Skin epidermis (tissue), 12 donors: ENCODE measurements at regions not wholly inside any gene's neighbourhood (a gene's known extent, or its start where the extent isn't known, plus 50 kb on each side); places are given as distances from the start of the nearest gene placed in this dataset.
"Not testable (repeated sequence)": the region's sequence is repeated elsewhere in the genome, so short reads cannot be mapped to it uniquely, and the experiment has no call there.

ENCODE experiments used
- H3K27ac ChIP-seq, 21 experiments: fragments of 200-600 bp; sonication (generic) in 11 of 21; one replicate each; pipeline ENCODE4 v1.5.0; 2020; ENCODE audit warnings: mild to moderate bottlenecking in 3 of 21, inconsistent platforms in 2 of 21, moderate library complexity in 2 of 21
- H3K4me3 ChIP-seq, 7 experiments: fragments of 200-600 bp; sonication (generic) in 2 of 7; one replicate each; pipeline ENCODE4 v1.5.0; 2020; ENCODE audit warnings: inconsistent platforms in 2 of 7, mild to moderate bottlenecking in 2 of 7, moderate library complexity in 1 of 7

DNA sequence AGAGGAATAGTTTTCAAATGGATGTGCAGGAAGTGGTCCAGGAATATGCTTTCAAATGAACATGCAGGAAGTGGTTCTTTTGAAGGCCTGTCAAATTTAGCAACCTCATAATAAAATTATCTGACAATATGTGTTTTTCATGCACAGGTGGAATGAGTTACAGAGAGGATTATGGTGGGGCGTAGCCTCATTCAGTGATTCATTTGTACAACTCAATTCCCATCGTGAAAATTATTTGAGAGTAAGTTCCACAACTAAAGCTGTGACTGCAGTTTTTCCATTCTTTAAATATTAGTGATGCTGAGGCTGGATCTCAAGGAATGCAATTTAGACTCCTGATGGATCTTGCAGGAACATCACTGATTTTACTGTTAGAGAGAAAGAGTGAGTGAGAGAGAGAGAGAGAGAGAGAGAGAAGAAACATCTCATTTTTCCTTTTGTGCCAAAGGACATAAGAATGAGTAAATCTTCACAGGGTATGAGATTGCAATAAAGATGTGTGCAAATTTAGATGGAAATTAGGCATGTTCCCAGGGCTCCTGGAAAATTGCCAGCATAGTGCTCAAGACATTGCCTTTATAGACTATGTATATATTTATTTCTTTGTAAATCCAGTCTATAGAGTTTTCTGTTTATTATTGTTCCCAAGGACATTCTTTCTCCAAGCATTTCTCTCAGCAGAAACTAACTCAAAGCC is 394.9 kb upstream of the ZEB2 start:
- H3K4me3 ChIP-seq = no peak overlapping the region
- no peak overlapping the region for H3K27ac ChIP-seq

DNA sequence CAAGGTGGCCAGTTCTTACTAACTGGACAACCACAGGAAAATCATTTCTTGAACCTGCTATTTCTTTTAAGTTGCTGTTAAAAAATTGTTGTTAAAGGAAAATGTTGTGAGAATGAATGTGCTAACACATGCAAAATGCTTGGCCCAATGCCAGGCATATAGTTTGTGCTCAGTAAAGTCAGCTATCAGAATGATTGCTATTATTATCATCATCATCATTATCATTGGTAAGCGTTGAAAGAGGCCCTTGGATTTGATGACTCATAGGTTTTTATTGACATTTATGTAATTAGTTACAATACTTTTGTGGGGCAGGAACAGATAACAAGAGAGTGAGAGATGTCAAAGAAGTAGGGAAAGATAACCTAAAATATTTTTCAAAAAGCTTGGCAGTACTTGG is 394.2 kb upstream of the ZEB2 start:
- Histone ChIP-seq H3K4me3 (no peak overlapping the region), H3K27ac (no peak overlapping the region)

DNA sequence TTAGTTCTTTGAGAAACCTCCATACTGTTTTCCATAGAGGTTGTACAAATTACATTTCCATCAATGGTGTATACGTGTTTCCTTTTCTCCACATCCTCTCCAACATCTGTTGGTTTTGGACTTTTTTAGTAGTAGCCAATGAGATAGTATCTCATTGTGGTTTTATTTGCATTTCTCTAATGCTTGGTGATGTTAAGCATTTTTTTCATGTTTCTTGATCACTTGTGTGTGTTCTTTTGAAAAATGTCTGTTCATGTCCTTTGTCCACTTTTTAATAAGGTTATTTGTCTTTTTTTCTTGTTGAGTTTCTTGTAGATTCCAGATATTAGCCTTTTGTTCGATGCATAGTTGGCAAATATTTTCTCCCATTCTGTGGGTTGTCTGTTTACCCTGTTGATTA is 392.3 kb upstream of the ZEB2 start:
- Histone ChIP-seq H3K27ac (no peak overlapping the region), H3K4me3 (no peak overlapping the region)

DNA sequence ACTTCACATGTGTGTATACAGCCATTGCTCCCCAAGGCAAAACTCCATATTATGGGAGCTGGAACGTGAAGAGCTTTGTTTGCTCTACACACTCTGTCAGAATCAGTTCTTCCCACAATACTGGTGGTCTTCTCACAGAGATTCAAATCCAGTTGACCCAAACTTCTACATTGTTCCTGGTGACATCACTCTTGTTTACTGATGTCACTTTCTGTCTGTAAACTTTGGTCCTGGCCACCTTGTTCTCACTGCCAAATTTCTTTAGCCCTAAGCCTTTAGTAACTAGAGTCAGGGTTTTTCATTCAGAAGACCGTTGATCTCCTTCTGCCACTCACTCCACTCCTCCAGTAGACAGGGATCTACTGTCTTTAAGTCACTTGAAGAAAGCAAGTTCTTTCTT is 386.0 kb upstream of the ZEB2 start:
- no peak overlapping the region for H3K4me3 ChIP-seq
- no peak overlapping the region for H3K27ac ChIP-seq

DNA sequence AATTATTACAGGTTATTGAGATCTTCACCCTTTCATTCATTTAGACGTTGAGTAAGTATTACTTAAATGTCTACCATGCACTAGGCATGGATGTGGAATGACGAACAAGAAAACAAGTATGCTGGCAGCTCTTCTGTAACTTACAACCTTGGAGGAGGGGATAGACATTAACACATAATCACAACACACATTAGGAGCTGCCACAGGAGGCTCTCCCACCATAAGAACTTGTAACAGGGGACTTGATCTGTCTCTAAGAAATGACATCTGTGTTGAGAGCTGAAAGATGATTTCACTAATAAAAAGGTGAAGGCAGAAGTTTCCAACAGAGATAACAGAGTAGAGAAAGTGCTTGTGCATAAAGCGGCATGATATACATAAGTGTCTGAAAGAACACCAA is 384.7 kb upstream of the ZEB2 start:
- no peak overlapping the region for H3K4me3 ChIP-seq

DNA sequence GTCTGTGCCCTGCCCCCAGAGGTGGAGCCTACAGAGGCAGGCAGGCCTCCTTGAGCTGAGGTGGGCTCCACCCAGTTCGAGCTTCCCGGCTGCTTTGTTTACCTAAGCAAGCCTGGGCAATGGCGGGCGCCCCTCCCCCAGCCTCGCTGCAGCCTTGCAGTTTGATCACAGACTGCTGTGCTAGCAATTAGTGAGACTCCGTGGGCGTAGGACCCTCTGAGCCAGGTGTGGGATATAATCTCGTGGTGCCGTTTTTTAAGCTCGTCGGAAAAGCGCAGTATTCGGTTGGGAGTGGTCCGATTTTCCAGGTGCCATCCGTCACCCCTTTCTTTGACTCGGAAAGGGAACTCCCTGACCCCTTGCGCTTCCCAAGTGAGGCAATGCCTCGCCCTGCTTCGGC is 383.1 kb upstream of the ZEB2 start:
- H3K4me3 ChIP-seq, H3K27ac ChIP-seq: not testable (repeated sequence)

More for the DNA sequence above, 384.7 kb upstream of the ZEB2 start:
- H3K27ac ChIP-seq = no peak overlapping the region

DNA sequence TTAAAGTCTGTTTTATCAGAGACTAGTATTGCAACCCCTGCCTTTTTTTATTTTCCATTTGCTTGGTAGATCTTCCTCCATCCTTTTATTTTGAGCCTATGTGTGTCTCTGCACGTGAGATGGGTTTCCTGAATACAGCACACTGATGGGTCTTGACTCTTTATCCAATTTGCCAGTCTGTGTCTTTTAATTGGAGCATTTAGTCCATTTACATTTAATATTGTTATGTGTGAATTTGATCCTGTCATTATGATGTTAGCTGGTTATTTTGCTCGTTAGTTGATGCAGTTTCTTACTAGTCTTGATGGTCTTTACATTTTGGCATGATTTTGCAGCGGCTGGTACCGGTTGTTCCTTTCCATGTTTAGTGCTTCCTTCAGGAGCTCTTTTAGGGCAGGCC is 381.5 kb upstream of the ZEB2 start:
- H3K27ac ChIP-seq, H3K4me3 ChIP-seq: not testable (repeated sequence)

DNA sequence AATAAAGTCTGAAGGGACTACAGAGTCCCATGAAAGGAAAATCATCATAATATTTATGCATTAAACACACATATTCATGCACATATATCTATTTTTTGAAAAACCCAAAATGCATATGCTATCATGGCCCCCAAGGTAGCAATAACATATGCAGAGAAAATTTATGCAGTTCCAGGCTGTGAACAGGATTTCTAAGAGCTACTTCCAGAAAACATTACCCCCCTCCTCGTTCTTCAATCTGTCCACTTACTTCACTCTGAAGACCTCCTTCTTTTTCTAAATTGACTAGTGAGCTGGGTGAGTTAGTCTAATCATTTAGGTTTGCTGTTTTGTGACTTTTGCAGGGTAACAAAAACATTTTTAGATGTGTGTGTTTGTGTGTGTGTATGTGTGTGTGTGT is 376.4 kb upstream of the ZEB2 start:
- peak overlapping the region in 2 of 21 experiments; percentile 19 to 54 for H3K27ac ChIP-seq
- H3K4me3 ChIP-seq = no peak overlapping the region

DNA sequence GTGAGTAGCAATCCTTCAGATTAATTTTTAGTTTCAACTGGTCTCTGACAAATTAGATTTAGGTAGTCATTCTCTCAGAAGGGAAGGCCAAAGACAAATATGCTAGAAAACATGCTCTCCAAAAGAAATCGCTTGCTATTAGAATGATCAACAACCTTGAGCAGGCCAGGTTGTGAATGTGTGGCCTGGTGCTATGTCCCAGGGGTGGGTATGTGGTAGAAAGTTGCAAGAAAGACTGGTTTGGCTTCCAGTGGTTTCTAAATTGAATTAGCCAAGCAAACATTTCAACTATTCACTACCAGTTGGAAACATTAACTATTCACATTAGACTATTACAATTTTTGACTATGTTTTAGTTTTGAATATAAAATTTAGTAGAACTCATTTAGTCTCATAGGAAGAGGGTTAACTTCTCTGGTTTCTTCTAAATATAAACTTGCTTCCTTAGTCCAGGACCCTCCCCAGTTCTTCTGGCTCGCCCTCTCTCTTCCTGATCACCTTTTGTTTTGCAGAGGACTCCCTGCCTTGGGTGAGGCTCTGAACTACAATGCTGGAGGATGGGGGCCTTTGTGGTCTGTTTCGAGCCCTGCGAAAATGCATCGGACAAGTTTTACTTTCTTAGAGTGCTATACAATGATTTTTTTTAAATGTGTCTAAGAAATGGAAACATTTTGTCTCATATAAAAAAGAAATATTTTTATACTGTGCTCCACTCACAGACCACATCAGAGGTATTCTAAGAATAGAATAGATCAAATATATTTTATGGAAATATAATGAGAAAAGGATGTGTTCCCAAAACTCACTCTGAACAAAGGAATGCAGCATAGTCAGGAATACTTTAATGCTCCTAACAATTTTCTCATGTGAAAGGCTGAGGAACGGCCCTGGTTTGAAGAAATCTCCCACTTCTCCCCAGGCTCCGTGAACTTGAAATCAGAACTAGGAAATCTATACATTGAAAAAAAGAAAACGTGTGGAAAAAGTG is 375.0 kb upstream of the ZEB2 start:
- peak overlapping the region in 7 of 21 experiments; percentile 9 to 54 (median 39) for H3K27ac ChIP-seq
- H3K4me3 ChIP-seq = no peak overlapping the region

DNA sequence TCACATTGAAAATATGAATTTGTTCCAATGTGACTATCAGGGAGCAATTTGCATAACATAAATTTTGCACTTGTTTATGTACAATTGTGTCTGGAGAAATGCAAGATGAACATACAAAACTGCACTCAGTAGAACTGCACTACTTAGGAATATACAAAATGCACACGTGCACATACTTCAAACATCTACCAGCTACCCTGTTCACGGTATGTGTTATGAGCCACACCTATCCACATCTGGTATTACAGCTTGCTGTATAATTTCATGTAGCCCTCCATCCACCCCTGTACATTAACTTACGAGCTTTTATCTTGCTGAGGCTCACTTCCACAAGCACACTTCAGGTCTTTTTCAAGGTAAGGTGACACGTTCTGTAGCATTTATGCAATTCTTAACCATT is 373.5 kb upstream of the ZEB2 start:
- Histone ChIP-seq H3K4me3 (no peak overlapping the region), H3K27ac (no peak overlapping the region)

DNA sequence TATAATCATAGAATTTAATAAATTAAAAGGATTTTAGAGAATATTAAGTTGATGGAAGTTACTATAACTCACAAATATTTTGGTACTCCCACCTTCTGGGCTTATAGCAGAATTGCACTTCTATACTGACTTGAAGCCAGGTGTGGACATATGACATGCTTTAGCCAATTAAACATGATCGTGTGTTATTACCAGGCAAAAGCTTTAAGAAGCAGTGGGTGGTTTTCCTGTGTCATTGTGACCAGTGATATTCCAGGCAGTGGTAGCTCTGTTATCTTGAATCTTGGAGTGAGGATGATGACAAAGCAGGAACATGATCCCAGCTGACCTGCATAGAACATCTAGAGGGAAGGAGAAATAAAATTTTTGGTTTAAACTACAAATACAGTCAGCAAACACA is 370.9 kb upstream of the ZEB2 start:
- Histone ChIP-seq H3K4me3 (no peak overlapping the region), H3K27ac (no peak overlapping the region)

DNA sequence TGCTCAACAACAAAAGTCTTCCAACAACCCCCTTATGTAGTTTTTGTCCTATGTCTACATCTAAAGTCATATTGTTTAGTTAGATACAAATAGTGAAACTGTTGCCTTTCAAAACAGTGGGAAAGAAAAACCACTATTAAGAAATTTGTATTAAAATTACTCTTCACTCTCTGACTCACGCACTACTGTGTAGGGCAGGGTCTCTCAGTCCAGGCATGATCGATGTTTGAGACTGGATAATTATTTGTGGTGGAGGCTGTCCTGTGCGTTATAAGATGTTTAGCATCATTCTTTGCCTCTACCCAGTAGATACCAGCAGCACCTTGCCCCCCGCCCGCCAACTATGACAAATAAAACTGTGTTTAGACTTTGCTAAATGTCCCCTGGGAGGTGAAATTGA is 369.4 kb upstream of the ZEB2 start:
- Histone ChIP-seq H3K4me3 (no peak overlapping the region), H3K27ac (no peak overlapping the region)

DNA sequence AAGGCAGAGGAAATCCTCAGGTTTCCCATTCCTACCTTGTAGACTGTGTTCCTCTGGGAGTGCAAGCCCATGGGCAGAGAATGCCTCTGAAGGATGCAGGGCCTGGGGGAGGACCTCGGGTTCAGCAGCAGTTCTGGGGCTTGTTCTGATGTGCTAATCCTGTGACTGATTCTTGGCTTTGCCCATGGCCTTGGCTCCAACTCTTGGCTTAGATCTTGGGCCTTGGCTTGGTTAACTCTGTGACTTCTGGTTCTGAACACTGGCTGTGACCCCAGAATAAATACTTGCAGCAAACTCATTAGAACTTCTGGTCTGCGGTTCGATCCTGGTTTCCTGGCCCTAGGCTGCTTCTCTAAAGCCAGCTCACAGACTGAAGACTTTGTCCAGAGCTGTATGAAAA is 366.9 kb upstream of the ZEB2 start:
- Histone ChIP-seq H3K27ac (no peak overlapping the region), H3K4me3 (no peak overlapping the region)

DNA sequence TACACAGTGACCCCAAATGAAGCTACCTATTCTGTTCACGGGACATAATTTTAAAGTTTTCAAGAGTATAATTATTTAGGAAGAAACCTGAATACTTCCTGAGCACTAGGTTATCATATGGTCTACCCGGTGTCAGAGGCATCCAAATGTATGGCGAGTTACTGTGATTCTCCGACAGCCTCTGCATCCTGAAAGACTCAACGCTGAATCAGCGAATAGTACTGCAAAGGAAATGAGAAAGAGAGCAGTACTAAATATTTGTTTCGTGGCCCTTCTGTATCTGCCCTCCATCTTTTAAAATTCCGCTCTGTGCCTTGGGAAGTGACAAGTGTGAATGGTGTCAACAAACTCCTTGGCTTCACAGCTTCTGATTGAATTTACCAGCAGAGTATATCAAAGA is 358.0 kb upstream of the ZEB2 start:
- Histone ChIP-seq H3K27ac (no peak overlapping the region), H3K4me3 (no peak overlapping the region)

DNA sequence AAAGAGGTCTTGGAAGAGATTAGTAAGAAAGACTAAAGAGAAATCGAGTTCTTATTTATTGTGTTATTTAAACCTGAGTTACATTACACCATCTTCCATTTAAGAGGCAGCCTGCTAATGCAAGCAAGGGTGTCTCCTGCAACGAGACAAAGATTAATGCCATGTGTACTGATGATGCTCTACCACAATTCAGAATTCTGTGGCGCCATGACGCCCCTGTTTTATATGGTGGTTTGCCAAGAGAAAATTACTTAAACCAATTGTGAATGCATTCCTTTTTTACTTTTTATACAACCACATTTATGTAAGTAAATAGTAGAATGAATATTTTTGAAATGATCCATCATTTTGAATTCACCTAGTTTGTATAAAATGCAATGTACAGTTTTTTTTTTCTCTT is 356.1 kb upstream of the ZEB2 start:
- Histone ChIP-seq H3K4me3 (no peak overlapping the region), H3K27ac (no peak overlapping the region)

DNA sequence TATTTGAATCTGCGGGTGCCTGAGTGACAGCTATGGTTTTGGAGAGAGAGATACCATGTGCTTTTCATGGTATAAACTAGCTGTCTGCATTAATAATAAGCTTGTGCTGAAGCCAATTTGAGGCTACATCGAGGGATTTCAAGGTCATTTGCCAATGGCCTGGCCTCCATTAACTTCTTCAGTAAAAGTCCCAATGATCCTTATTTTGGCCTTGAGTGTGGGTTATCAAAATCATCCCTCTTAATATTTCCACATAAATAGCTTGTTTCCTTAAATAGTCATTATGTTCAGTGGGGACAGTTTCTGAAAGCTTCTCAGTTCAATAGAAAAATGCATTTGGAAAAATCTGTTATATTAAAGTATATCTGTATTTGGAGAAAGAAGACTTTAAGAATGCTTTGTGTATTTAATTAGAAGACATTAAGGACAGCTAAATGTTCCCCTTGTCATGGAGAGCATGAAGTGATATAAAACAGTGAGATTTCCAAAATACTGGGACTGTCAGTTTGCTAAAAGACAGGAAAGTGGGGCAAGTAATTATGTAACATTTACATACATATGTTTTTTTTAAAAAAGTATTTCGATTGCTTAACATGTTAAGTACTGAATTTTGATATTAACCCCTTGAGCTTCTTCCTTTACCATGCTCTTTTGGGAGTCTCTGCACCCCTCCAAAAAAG is 355.5 kb upstream of the ZEB2 start:
- no peak overlapping the region for H3K4me3 ChIP-seq
- no peak overlapping the region for H3K27ac ChIP-seq

DNA sequence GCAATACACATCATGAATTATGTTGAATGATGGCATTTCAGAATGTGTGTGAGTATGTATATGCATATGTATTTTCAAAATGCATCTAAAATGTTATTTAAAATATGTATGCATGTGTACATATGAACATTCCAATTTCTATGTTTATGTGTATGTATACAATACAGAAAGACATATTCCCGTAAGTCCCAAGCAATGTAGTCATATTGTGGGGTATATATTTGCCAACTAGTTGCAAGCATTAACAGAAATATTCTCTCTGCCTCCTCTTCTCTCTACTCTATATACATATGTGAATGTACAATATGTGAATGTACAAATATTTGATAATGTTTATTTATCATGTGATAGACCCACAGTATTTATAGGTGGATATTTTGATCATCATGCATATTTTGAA is 345.8 kb upstream of the ZEB2 start:
- no peak overlapping the region for H3K4me3 ChIP-seq

DNA sequence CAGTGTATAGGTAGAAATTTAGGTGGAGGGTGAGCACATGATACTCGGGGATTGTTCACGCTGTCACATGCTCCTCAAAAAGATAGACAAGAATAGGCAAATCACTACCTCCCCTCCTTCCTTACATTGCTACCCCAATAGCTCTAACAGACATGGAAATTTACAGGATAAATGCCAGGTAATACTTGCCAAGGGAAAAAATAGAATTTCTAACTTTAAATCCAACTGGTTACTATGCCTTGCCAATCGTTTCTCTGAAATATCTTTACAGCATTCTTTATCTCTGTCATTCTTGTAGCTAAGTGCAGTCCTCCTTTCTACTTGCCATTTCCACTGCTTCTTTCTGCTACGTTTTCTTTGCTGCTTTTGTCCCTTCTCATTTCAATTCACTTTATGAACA is 339.8 kb upstream of the ZEB2 start:
- Histone ChIP-seq H3K4me3 (no peak overlapping the region), H3K27ac (no peak overlapping the region)

More for the DNA sequence above, 345.8 kb upstream of the ZEB2 start:
- no peak overlapping the region for H3K27ac ChIP-seq

DNA sequence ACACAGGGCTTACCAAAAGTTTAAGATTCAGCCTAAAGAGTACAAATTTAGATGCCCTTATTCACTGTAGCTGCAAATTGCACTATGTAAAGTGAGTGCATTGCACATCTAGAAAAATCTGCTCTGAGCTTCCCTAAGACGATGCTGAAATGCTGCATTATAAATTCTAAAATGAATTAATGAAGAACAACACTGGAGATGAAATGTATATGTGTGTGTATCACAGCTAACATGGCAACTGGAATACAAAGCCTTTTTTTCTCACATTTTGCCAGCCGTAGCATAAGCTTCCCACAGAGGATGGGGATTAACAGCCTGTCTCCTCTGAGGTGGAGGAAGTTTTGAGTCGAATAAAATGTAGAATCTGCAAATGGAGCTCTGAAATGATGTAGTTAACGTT is 338.3 kb upstream of the ZEB2 start:
- no peak overlapping the region for H3K27ac ChIP-seq
- no peak overlapping the region for H3K4me3 ChIP-seq

DNA sequence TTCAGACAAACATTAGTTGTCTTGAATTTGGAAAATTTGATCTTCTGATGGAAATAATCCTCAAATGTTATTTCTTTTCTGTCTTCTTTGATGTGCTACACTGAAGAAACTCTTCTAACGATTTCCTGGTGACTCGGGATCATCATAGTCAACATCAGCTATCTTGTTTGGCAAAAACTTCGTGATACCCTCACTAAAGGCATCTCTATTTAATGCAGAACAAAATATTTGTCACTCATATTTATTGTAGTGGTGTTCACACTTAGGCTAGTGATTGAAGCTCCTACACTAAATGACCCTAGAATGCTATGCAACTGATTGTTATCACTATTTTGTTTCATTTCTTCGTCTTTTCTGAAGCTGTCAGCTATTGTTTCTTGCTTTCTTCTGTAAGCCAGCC is 334.7 kb upstream of the ZEB2 start:
- no peak overlapping the region for H3K27ac ChIP-seq
- H3K4me3 ChIP-seq = no peak overlapping the region

DNA sequence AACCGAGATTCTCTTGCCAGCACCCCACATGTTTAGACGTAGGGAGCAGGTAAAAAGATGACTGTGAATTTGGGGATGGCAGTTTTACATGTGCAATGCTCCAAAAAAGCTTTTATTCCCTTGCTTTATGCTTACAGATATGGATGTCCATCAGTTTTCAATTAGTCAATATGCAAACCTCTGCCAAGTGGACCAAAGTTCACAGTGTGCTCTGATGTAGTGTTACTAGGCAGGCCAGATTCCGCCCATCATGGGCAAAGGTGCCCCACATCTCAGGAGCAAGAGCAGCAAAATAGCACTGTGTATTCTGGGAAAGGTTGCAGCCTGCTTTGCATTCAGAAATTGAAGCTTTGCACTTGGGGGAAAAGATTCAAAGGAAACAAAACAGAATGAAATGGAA is 329.7 kb upstream of the ZEB2 start:
- no peak overlapping the region for H3K4me3 ChIP-seq

More for the DNA sequence above, 329.7 kb upstream of the ZEB2 start:
- H3K27ac ChIP-seq = no peak overlapping the region
